A549 (cell line): ENCODE measurements at regions not wholly inside any gene's neighbourhood (a gene's known extent, or its start where the extent isn't known, plus 50 kb on each side); places are given as distances from the start of the nearest gene placed in this dataset.

ENCODE experiments used
- ATAC-seq, 2 experiments: fragments of 200-7000 bp in 1 of 2; fragments of >200 bp in 1 of 2; cut with Nextera tagmentation in 1 of 2; cut with Tn5 transposase in 1 of 2; 3 replicates each; pipeline versions ENCODE4 v1.8.0 to v1.9.1; 2018 to 2020; ENCODE audit warnings: mild to moderate bottlenecking in 1 of 2, moderate library complexity in 1 of 2
- CTCF ChIA-PET: fragments of 300-600 bp; sonication (Branson Sonifier 250); formaldehyde crosslinking; extraction: SDS; loops from one replicate; lab custom pipeline; 2021; ENCODE audit warnings: antibody characterized with exemption, inconsistent platforms; lab: Yijun Ruan, JAX
- POLR2A ChIA-PET: fragments of 350-600 bp; formaldehyde crosslinking; extraction: SDS; loops from one replicate; lab custom pipeline; 2021; ENCODE audit warnings: antibody characterized with exemption, inconsistent platforms; lab: Yijun Ruan, JAX
- DNase-seq, 2 experiments: peaks; one replicate each; pipeline versions ENCODE4 v3.0.0 to v3.0.0-alpha.2; 2011 to 2016; ENCODE audit warnings: low read depth in 1 of 2, low spot score in 1 of 2
- FAIRE-seq: peaks from 2 replicates; lab custom pipeline; 2011; peaks lifted over from hg19 to GRCh38; lab: Jason Lieb, UNC
- H3K27ac ChIP-seq, 2 experiments: fragments of >200 bp; sonication (Bioruptor Twin); formaldehyde crosslinking; 3 replicates each; pipeline ENCODE4 v1.5.1; 2016 to 2017
- H3K4me1 ChIP-seq: fragments of >200 bp; sonication (Bioruptor Twin); formaldehyde crosslinking; 3 replicates; pipeline ENCODE4 v1.6.1; 2016
- H3K4me2 ChIP-seq: fragments of >200 bp; sonication (Bioruptor Twin); formaldehyde crosslinking; 3 replicates; pipeline ENCODE4 v1.6.1; 2016
- H3K4me3 ChIP-seq: fragments of >200 bp; sonication (Bioruptor Twin); formaldehyde crosslinking; 3 replicates; pipeline ENCODE4 v1.5.1; 2016
- H3K9me3 ChIP-seq: fragments of >200 bp; sonication (Bioruptor Twin); formaldehyde crosslinking; 3 replicates; pipeline ENCODE4 v1.6.1; 2016
- BHLHE40 ChIP-seq: IDR thresholded peaks from 2 replicates; pipeline ENCODE4 v1.6.1; 2012; ENCODE audit warnings: low read depth, low read length, inconsistent platforms
- CBX2 ChIP-seq: fragments of 200-600 bp; sonication (generic); IDR thresholded peaks from 2 replicates; pipeline ENCODE4 v1.6.1; 2016; ENCODE audit warnings: low read depth, mild to moderate bottlenecking, borderline replicate concordance
- CBX8 ChIP-seq: fragments of 200-600 bp; sonication (generic); IDR thresholded peaks from 2 replicates; pipeline ENCODE4 v1.6.1; 2016
- CHD2 ChIP-seq: fragments of 150-350 bp; IDR thresholded peaks from 2 replicates; pipeline ENCODE4 v1.6.1; 2014; ENCODE audit warnings: low read length; ENCODE audit not compliant: partially characterized antibody
- ESRRA ChIP-seq: fragments of 150-350 bp; IDR thresholded peaks from 2 replicates; pipeline ENCODE4 v1.6.1; 2014; ENCODE audit warnings: mild to moderate bottlenecking, low read length, borderline replicate concordance
- FOXS1 ChIP-seq: fragments of 250-450 bp; sonication (Bioruptor Pico); IDR thresholded peaks from 2 replicates; pipeline ENCODE4 v1.5.0; 2020; ENCODE audit warnings: mild to moderate bottlenecking, moderate library complexity
- HDAC2 ChIP-seq: fragments of 200-600 bp; sonication (generic); IDR thresholded peaks from 2 replicates; pipeline ENCODE4 v1.6.1; 2016
- JUN ChIP-seq, 2 experiments: fragments of >200 bp; sonication (Bioruptor Twin); formaldehyde crosslinking; IDR thresholded peaks; 2 replicates in 1 of 2; 3 replicates in 1 of 2; pipeline ENCODE4 v1.6.1; 2016 to 2017
- JUNB ChIP-seq: fragments of >200 bp; sonication (Bioruptor Twin); formaldehyde crosslinking; IDR thresholded peaks from 2 replicates; pipeline ENCODE4 v1.6.1; 2016
- MAFK ChIP-seq: fragments of 450-650 bp; IDR thresholded peaks from 2 replicates; pipeline ENCODE4 v1.6.1; 2014; ENCODE audit not compliant: partially characterized antibody
- MAZ ChIP-seq: fragments of 150-350 bp; IDR thresholded peaks from 2 replicates; pipeline ENCODE4 v1.6.1; 2014; ENCODE audit warnings: antibody characterized with exemption, low read depth, low read length, borderline replicate concordance
- NR3C1 ChIP-seq: fragments of >200 bp; sonication (Bioruptor Twin); formaldehyde crosslinking; IDR thresholded peaks from 3 replicates; pipeline ENCODE4 v1.6.1; 2017
- PHF8 ChIP-seq: fragments of 200-600 bp; sonication (generic); IDR thresholded peaks from 2 replicates; pipeline ENCODE4 v1.6.1; 2016; ENCODE audit warnings: low read depth, mild to moderate bottlenecking, antibody characterized with exemption, moderate library complexity, borderline replicate concordance
- RARB ChIP-seq: fragments of 250-450 bp; sonication (Bioruptor Pico); IDR thresholded peaks from 2 replicates; pipeline ENCODE4 v1.8.0; 2021; ENCODE audit warnings: mild to moderate bottlenecking, moderate library complexity
- SMC3 ChIP-seq: fragments of >200 bp; sonication (Bioruptor Twin); formaldehyde crosslinking; IDR thresholded peaks from 3 replicates; pipeline ENCODE4 v1.6.1; 2018; ENCODE audit warnings: inconsistent platforms
- SREBF2 ChIP-seq: fragments of 450-650 bp; IDR thresholded peaks from 2 replicates; pipeline ENCODE4 v1.6.1; 2014; ENCODE audit warnings: mild to moderate bottlenecking, moderate library complexity
- ZFP36 ChIP-seq: fragments of 450-650 bp; IDR thresholded peaks from 2 replicates; pipeline ENCODE4 v1.6.1; 2014; ENCODE audit warnings: borderline replicate concordance; ENCODE audit not compliant: partially characterized antibody
- ZSCAN20 ChIP-seq: fragments of 250-450 bp; sonication (Bioruptor Pico); IDR thresholded peaks from 2 replicates; pipeline ENCODE4 v1.8.0; 2022; ENCODE audit warnings: mild to moderate bottlenecking, moderate library complexity
- WGBS: methylation state at CpG from one replicate; pipeline ENCODE4 v1.1.6; 2017; ENCODE audit errors: missing lambda C conversion rate; 5-methylcytosine and 5-hydroxymethylcytosine counted together
- TF ChIP-seq, protein P1 (sequence below): IDR thresholded peaks from 2 replicates; pipeline ENCODE4 v1.6.1; 2012; ENCODE audit warnings: low read depth, borderline replicate concordance
- TF ChIP-seq, protein P2 (sequence below): fragments of 250-450 bp; sonication (Bioruptor Pico); IDR thresholded peaks from 2 replicates; pipeline ENCODE4 v1.5.0; 2020; ENCODE audit warnings: low read depth, mild to moderate bottlenecking, moderate library complexity
- TF ChIP-seq, protein P3 (sequence below): fragments of >200 bp; sonication (Bioruptor Twin); formaldehyde crosslinking; IDR thresholded peaks from 3 replicates; pipeline ENCODE4 v1.6.1; 2016
- TF ChIP-seq, protein P4 (sequence below): fragments of >200 bp; sonication (Bioruptor Twin); formaldehyde crosslinking; IDR thresholded peaks from 3 replicates; pipeline ENCODE4 v1.5.1; 2016

DNA sequence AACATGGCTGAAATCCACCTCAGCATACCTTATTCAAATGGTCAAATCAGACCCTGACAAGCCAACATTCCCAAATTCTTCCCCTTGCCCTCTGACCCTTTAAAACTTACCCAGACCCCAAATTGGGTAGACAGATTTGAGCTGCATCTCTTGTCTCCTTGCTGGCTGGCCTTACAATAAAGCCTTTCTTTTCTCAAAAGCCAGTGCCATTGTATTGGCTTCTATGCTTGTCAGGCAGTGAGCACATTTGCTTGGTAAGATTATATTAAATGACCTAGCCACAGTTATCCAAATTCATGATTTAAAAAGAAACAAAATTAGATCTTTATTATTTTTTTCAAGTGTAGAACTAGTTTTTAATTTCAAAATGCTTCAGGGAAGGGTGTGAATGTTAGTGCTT, 67.8 kb upstream of the FAM83B start:
- TF ChIP-seq MAFK (no peak), ZSCAN20 (CRISPR knock-in tag) (no peak), ZFP36 (no peak), MAZ (no peak)
- TF ChIP-seq, all 56 proteins: peak for 0
- Histone ChIP-seq H3K9me3 (no peaks in the 10 kb centered on the region), H3K4me2 (no peak overlapping the region), H3K27ac (no peak overlapping the region), H3K4me1 (no peaks in the 10 kb centered on the region), H3K4me3 (no peak overlapping the region)
- CTCF ChIA-PET = no interaction called here
- no peak for ATAC-seq
- no peak for DNase-seq
- no peak for FAIRE-seq
- POLR2A ChIA-PET = no interaction called here

DNA sequence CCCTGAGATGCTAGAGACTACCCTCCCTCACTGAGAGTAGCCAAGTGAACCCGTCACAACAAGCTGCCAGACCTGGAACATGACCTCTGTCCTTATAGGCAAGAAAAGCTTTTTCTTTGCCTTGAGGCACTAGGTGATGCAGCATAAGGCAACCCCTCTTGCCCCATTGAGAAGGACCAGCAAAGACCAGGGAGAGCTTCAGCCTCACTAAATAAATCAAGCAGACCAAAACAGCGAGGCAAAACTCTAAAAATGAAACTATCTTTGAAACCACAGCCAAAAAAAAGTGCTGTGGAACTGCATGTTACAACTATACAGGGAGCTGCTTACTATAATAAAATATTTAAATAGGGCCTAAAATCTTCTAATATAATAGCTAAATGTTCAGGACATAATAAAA, 62.6 kb upstream of the FAM83B start:
- no peak for TF ChIP-seq ESRRA
- TF ChIP-seq CBX8 = no peak
- no peak for TF ChIP-seq JUNB
- TF ChIP-seq SREBF2 = no peak
- no peak for TF ChIP-seq FOXS1
- no peak for DNase-seq
- FAIRE-seq = no peak
- no peak for ATAC-seq
- H3K9me3 ChIP-seq = no peaks in the 10 kb centered on the region
- no peaks in the 10 kb centered on the region for H3K4me1 ChIP-seq
- CTCF ChIA-PET = no interaction called here
- WGBS = 8% methylated on average over 2 of the region's 2 CpGs
- peak overlapping the region; percentile 37; the same call in 2 of the 3 replicates for H3K4me2 ChIP-seq
- H3K27ac ChIP-seq = no peak overlapping the region
- POLR2A ChIA-PET = no interaction called here
- H3K4me3 ChIP-seq = no peak overlapping the region

DNA sequence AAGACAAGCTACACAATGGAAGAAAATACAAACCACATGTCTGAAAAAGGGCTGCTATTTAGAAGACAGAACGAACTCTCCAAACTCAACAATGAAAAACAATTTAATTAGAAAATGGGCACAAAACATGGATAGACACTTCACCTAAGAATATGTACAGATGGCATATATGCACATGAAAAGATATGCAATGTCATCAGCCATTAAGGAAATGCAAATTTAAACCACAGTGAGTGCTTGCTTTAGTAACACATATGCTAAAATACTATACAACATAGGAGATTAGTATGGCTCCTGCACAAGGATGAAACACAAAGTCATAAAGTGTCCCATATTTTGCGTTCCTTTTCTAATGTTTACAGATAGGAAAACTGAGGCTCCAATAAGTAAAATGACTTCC, 60.4 kb upstream of the FAM83B start:
- CTCF ChIA-PET = no interaction called here
- H3K27ac ChIP-seq = no peak overlapping the region
- no peak for FAIRE-seq
- H3K4me2 ChIP-seq = no peak overlapping the region
- TF ChIP-seq BHLHE40 (no peak), JUN (IDR thresholded peaks at IDR 0.05) (no peak), ZSCAN20 (CRISPR knock-in tag) (no peak), CHD2 (no peak), PHF8 (no peak), HDAC2 (no peak), SMC3 (no peak), NR3C1 (no peak), CBX8 (no peak), RARB (no peak), MAZ (no peak), CBX2 (no peak)
- TF ChIP-seq, protein P1, sequence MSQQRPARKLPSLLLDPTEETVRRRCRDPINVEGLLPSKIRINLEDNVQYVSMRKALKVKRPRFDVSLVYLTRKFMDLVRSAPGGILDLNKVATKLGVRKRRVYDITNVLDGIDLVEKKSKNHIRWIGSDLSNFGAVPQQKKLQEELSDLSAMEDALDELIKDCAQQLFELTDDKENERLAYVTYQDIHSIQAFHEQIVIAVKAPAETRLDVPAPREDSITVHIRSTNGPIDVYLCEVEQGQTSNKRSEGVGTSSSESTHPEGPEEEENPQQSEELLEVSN = no peak
- TF ChIP-seq, protein P2, sequence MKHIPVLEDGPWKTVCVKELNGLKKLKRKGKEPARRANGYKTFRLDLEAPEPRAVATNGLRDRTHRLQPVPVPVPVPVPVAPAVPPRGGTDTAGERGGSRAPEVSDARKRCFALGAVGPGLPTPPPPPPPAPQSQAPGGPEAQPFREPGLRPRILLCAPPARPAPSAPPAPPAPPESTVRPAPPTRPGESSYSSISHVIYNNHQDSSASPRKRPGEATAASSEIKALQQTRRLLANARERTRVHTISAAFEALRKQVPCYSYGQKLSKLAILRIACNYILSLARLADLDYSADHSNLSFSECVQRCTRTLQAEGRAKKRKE = no peak
- TF ChIP-seq, protein P3, sequence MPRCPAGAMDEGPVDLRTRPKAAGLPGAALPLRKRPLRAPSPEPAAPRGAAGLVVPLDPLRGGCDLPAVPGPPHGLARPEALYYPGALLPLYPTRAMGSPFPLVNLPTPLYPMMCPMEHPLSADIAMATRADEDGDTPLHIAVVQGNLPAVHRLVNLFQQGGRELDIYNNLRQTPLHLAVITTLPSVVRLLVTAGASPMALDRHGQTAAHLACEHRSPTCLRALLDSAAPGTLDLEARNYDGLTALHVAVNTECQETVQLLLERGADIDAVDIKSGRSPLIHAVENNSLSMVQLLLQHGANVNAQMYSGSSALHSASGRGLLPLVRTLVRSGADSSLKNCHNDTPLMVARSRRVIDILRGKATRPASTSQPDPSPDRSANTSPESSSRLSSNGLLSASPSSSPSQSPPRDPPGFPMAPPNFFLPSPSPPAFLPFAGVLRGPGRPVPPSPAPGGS = no peak
- TF ChIP-seq, protein P4, sequence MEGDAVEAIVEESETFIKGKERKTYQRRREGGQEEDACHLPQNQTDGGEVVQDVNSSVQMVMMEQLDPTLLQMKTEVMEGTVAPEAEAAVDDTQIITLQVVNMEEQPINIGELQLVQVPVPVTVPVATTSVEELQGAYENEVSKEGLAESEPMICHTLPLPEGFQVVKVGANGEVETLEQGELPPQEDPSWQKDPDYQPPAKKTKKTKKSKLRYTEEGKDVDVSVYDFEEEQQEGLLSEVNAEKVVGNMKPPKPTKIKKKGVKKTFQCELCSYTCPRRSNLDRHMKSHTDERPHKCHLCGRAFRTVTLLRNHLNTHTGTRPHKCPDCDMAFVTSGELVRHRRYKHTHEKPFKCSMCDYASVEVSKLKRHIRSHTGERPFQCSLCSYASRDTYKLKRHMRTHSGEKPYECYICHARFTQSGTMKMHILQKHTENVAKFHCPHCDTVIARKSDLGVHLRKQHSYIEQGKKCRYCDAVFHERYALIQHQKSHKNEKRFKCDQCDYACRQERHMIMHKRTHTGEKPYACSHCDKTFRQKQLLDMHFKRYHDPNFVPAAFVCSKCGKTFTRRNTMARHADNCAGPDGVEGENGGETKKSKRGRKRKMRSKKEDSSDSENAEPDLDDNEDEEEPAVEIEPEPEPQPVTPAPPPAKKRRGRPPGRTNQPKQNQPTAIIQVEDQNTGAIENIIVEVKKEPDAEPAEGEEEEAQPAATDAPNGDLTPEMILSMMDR = no peak
- POLR2A ChIA-PET = no interaction called here
- whole genome bisulfite sequencing = 47% methylated on average over 2 of the region's 2 CpGs
- H3K4me1 ChIP-seq = no peaks in the 10 kb centered on the region
- ATAC-seq = no peak
- no peak overlapping the region for H3K4me3 ChIP-seq
- no peaks in the 10 kb centered on the region for H3K9me3 ChIP-seq
- DNase-seq = no peak
